ENCODE measurements at regions not wholly inside any gene's neighbourhood (a gene's known extent, or its start where the extent isn't known, plus 50 kb on each side); places are given as distances from the start of the nearest gene placed in this dataset.

- TF ChIP-seq EZH2 (IDR thresholded peaks at IDR 0.05; ENCODE audit: low read depth, unreplicated experiment) (no peak), POLR2AphosphoS5 (IDR thresholded peaks at IDR 0.05; ENCODE audit: low read depth) (no peak), EZH2phosphoT487 (IDR thresholded peaks at IDR 0.05; ENCODE audit: unreplicated experiment) (no peak), CTCF (conservative IDR thresholded peaks at IDR 0.05; ENCODE audit: low read depth in 2 of 2) (peak; percentile 49 to 58)
- TF ChIP-seq, protein P1, sequence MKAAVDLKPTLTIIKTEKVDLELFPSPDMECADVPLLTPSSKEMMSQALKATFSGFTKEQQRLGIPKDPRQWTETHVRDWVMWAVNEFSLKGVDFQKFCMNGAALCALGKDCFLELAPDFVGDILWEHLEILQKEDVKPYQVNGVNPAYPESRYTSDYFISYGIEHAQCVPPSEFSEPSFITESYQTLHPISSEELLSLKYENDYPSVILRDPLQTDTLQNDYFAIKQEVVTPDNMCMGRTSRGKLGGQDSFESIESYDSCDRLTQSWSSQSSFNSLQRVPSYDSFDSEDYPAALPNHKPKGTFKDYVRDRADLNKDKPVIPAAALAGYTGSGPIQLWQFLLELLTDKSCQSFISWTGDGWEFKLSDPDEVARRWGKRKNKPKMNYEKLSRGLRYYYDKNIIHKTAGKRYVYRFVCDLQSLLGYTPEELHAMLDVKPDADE (IDR thresholded peaks at IDR 0.05), result no peak
- Mint-ChIP-seq H3K36me3 (ENCODE audit: low read depth) (peaks cover 3% of the 10 kb centered on the region; the same call in 1 of the 3 replicates), H3K4me3 (no peak overlapping the region)
Measured at GRCh38 chr16:51376080-51376479, 225.0 kb upstream of the SALL1 start.

DNA sequence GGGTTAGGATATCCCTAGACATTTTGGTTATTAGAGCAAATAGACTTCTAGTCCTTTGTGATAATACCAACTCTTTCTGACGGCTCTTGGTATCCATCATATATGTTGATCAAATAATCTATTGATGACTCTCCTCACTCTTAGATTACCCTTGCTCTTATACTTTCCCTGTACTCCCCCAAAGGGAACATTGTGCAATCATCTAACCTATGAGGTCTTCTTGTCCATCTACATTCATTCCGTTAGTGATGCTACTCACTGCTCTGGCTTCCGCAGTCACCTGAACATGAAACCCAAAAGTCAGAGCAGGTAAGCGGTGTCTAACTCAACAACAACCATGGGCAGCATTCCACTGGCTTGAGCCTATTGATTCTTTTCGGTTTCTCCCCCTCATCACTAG is 223.7 kb upstream of the SALL1 start:
- no peaks in the 10 kb centered on the region; the same call in 1 of the 3 replicates for H3K9me3 Mint-ChIP-seq
- no peak overlapping the region for H3K27ac Mint-ChIP-seq
- TF ChIP-seq CTCF (conservative IDR thresholded peaks at IDR 0.05; ENCODE audit: low read depth in 2 of 2) (no peak), CREB1 (CRISPR knock-in tag; IDR thresholded peaks at IDR 0.05; ENCODE audit: low read depth) (no peak), JUNB (IDR thresholded peaks at IDR 0.05; ENCODE audit: unreplicated experiment) (no peak), POLR2AphosphoS5 (IDR thresholded peaks at IDR 0.05; ENCODE audit: low read depth) (no peak), ZNF114 (CRISPR knock-in tag; IDR thresholded peaks at IDR 0.05) (no peak), STAT1 (IDR thresholded peaks at IDR 0.05; ENCODE audit: unreplicated experiment) (no peak), EZH2 (IDR thresholded peaks at IDR 0.05; ENCODE audit: low read depth, unreplicated experiment) (no peak)
- TF ChIP-seq, protein P2, sequence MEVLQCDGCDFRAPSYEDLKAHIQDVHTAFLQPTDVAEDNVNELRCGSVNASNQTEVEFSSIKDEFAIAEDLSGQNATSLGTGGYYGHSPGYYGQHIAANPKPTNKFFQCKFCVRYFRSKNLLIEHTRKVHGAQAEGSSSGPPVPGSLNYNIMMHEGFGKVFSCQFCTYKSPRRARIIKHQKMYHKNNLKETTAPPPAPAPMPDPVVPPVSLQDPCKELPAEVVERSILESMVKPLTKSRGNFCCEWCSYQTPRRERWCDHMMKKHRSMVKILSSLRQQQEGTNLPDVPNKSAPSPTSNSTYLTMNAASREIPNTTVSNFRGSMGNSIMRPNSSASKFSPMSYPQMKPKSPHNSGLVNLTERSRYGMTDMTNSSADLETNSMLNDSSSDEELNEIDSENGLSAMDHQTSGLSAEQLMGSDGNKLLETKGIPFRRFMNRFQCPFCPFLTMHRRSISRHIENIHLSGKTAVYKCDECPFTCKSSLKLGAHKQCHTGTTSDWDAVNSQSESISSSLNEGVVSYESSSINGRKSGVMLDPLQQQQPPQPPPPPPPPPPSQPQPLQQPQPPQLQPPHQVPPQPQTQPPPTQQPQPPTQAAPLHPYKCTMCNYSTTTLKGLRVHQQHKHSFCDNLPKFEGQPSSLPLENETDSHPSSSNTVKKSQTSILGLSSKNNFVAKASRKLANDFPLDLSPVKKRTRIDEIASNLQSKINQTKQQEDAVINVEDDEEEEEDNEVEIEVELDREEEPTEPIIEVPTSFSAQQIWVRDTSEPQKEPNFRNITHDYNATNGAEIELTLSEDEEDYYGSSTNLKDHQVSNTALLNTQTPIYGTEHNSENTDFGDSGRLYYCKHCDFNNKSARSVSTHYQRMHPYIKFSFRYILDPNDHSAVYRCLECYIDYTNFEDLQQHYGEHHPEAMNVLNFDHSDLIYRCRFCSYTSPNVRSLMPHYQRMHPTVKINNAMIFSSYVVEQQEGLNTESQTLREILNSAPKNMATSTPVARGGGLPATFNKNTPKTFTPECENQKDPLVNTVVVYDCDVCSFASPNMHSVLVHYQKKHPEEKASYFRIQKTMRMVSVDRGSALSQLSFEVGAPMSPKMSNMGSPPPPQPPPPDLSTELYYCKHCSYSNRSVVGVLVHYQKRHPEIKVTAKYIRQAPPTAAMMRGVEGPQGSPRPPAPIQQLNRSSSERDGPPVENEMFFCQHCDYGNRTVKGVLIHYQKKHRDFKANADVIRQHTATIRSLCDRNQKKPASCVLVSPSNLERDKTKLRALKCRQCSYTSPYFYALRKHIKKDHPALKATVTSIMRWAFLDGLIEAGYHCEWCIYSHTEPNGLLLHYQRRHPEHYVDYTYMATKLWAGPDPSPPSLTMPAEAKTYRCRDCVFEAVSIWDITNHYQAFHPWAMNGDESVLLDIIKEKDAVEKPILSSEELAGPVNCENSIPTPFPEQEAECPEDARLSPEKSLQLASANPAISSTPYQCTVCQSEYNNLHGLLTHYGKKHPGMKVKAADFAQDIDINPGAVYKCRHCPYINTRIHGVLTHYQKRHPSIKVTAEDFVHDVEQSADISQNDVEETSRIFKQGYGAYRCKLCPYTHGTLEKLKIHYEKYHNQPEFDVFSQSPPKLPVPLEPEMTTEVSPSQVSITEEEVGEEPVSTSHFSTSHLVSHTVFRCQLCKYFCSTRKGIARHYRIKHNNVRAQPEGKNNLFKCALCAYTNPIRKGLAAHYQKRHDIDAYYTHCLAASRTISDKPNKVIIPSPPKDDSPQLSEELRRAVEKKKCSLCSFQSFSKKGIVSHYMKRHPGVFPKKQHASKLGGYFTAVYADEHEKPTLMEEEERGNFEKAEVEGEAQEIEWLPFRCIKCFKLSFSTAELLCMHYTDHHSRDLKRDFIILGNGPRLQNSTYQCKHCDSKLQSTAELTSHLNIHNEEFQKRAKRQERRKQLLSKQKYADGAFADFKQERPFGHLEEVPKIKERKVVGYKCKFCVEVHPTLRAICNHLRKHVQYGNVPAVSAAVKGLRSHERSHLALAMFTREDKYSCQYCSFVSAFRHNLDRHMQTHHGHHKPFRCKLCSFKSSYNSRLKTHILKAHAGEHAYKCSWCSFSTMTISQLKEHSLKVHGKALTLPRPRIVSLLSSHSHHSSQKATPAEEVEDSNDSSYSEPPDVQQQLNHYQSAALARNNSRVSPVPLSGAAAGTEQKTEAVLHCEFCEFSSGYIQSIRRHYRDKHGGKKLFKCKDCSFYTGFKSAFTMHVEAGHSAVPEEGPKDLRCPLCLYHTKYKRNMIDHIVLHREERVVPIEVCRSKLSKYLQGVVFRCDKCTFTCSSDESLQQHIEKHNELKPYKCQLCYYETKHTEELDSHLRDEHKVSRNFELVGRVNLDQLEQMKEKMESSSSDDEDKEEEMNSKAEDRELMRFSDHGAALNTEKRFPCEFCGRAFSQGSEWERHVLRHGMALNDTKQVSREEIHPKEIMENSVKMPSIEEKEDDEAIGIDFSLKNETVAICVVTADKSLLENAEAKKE (CRISPR knock-in tag; IDR thresholded peaks at IDR 0.05), result no peak

More at GRCh38 chr16:51376080-51376479, 225.0 kb upstream of the SALL1 start:
- Histone ChIP-seq H3K27ac (ENCODE audit: low read depth) (no peak overlapping the region), H4K20me1 (replicated peaks; ENCODE audit: insufficient read depth) (no peaks in the 10 kb centered on the region), H3K36me3 (ENCODE audit: insufficient read depth) (no peaks in the 10 kb centered on the region), H2AFZ (no peak overlapping the region), H3K79me2 (replicated peaks; ENCODE audit: insufficient read depth) (no peaks in the 10 kb centered on the region), H3F3A (replicated peaks; ENCODE audit: low read depth) (no peaks in the 10 kb centered on the region), H3K4me3 (no peak overlapping the region), H3K4me2 (no peak overlapping the region), H3K4me1 (ENCODE audit: insufficient read depth) (no peaks in the 10 kb centered on the region), H3K9me2 (ENCODE audit: insufficient read depth) (peaks cover 19% of the 10 kb centered on the region), H3K27me3 (ENCODE audit: insufficient read depth) (no peaks in the 10 kb centered on the region)
- H3K4me1 Mint-ChIP-seq, result no peaks in the 10 kb centered on the region
- DNase-seq (ENCODE audit: low spot score), result no peak
- peaks cover 3% of the 10 kb centered on the region for H3K27me3 Mint-ChIP-seq (ENCODE audit: insufficient read depth, low read depth, poor library complexity)
- no peaks in the 10 kb centered on the region; the same call in 1 of the 3 replicates for H3K9me3 Mint-ChIP-seq
- ATAC-seq, result no peak
- no peak overlapping the region for H3K27ac Mint-ChIP-seq

More for the DNA sequence above, 223.7 kb upstream of the SALL1 start:
- no peak for DNase-seq (ENCODE audit: low spot score)
- Mint-ChIP-seq H3K27me3 (ENCODE audit: insufficient read depth, low read depth, poor library complexity) (no peaks in the 10 kb centered on the region), H3K4me3 (no peak overlapping the region), H3K36me3 (ENCODE audit: low read depth) (peaks cover 3% of the 10 kb centered on the region; the same call in 1 of the 3 replicates), H3K4me1 (no peaks in the 10 kb centered on the region)
- Histone ChIP-seq H3K4me1 (ENCODE audit: insufficient read depth) (no peaks in the 10 kb centered on the region), H3K27me3 (ENCODE audit: insufficient read depth) (no peaks in the 10 kb centered on the region), H3K79me2 (replicated peaks; ENCODE audit: insufficient read depth) (no peaks in the 10 kb centered on the region), H3K27ac (ENCODE audit: low read depth) (no peak overlapping the region), H3K4me2 (no peak overlapping the region), H3F3A (replicated peaks; ENCODE audit: low read depth) (no peaks in the 10 kb centered on the region), H3K4me3 (no peak overlapping the region), H3K36me3 (ENCODE audit: insufficient read depth) (no peaks in the 10 kb centered on the region), H2AFZ (no peak overlapping the region), H3K9me2 (ENCODE audit: insufficient read depth) (peaks cover 19% of the 10 kb centered on the region), H4K20me1 (replicated peaks; ENCODE audit: insufficient read depth) (no peaks in the 10 kb centered on the region)
- no peak for ATAC-seq
